Esophagus muscularis mucosa (tissue), 4 donors: ENCODE measurements at regions not wholly inside any gene's neighbourhood (a gene's known extent, or its start where the extent isn't known, plus 50 kb on each side); places are given as distances from the start of the nearest gene placed in this dataset.

Experiments used
- DNase-seq: peaks from one replicate; pipeline ENCODE4 v3.0.0-alpha.2; 2017; ENCODE audit errors: extremely low spot score
- H3K27ac ChIP-seq, 4 donors: fragments of 200-600 bp; sonication (generic); replicated peaks in 1 of 4; 1 replicate in 3 of 4; 2 replicates in 1 of 4; pipeline ENCODE4 v1.5.1; 2016 to 2019; ENCODE audit warnings: mild to moderate bottlenecking in 1 of 4
- H3K27me3 ChIP-seq, 4 donors: fragments of 200-600 bp; sonication (generic); one replicate each; pipeline versions ENCODE4 v1.5.1 to v1.6.0; 2016 to 2019
- H3K36me3 ChIP-seq, 4 donors: fragments of 200-600 bp; sonication (generic); one replicate each; pipeline ENCODE4 v1.5.1; 2016 to 2019
- H3K4me1 ChIP-seq, 4 donors: fragments of 200-600 bp; sonication (generic); one replicate each; pipeline ENCODE4 v1.5.1; 2016 to 2019
- H3K4me3 ChIP-seq, 4 donors: fragments of 200-600 bp; sonication (generic); 1 replicate in 2 of 4; 2 replicates in 2 of 4; pipeline ENCODE4 v1.5.1; 2016 to 2019; ENCODE audit warnings: mild to moderate bottlenecking in 4 of 4, moderate library complexity in 1 of 4
- H3K9me3 ChIP-seq, 4 donors: fragments of 200-600 bp; sonication (generic); 1 replicate in 3 of 4; 2 replicates in 1 of 4; pipeline ENCODE4 v1.5.1; 2016 to 2019
- EP300 ChIP-seq: sonication (generic); formaldehyde crosslinking; IDR thresholded peaks from one replicate; pipeline ENCODE4 v1.6.1; 2017; ENCODE audit warnings: antibody characterized with exemption
- POLR2A ChIP-seq: fragments of 450-650 bp; IDR thresholded peaks from one replicate; pipeline ENCODE4 v1.6.1; 2017; ENCODE audit warnings: antibody characterized with exemption, moderate library complexity, mild to moderate bottlenecking, low read depth
- POLR2AphosphoS5 ChIP-seq, 2 donors: sonication (generic); formaldehyde crosslinking; IDR thresholded peaks; one replicate each; pipeline ENCODE4 v1.6.1; 2017; ENCODE audit warnings: antibody characterized with exemption in 2 of 2
- WGBS: methylation state at CpG from one replicate; pipeline ENCODE4 v1.1.5; 2018; 5-methylcytosine and 5-hydroxymethylcytosine counted together
- intact Hi-C: fragments of 100-400 bp; cut with DNase I; formaldehyde crosslinking; loops from one replicate; pipeline ENCODE4 v1.15.1; 2023
- TF ChIP-seq, protein P1 (sequence below), 3 experiments: fragments of 200-600 bp in 2 of 3; fragments of 450-650 bp in 1 of 3; sonication (generic) in 2 of 3; IDR thresholded peaks; one replicate each; pipeline ENCODE4 v1.5.1; 2017 to 2019; ENCODE audit warnings: antibody characterized with exemption in 3 of 3, mild to moderate bottlenecking in 2 of 3, moderate library complexity in 1 of 3

DNA sequence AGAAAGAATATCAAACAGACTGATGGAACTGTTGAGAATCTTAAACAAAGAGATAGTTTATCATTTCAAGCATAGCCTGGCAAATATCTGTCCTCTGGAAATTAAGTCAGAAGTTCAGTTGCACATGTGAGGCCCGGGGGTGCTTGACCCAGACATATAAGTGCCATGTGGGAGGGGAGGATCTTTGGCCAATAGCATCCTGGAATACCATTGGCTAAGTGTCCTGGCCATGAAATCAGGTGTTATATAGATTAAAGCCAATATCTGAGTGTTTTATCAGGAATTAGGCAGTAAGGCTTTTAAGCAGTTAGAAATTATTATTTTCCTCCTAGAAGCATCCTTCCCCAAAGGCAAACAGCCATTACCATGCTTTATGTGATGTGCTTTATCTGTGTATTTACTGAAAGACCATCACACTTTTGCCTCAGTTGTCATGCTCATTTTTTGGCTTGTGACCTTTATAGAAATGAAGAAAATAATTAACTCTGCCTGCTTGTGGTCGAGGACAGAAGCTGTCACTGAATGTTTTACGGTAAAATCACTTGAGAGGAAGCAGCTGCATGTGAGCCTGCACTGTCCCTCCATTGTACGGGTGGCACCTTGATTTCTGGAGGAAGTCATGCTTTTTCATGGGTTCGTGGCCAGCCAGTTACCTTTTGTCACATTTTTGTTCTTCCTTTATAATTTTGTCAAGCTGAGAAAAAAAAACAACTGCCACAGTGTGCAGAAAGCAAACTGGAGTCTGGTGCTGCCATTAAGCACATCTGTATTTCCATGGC, 259.9 kb upstream of the FMN2 start:
- H3K27me3 ChIP-seq = no peaks in the 10 kb centered on the region
- H3K4me1 ChIP-seq = peaks cover 0 to 22% (median 3%) of the 10 kb centered on the region in 4 donors
- WGBS = 72% methylated on average over 5 of the region's 5 CpGs
- no peaks in the 10 kb centered on the region for H3K9me3 ChIP-seq
- no peak for DNase-seq
- H3K27ac ChIP-seq = no peak overlapping the region
- intact Hi-C loops = no loop called here
- H3K36me3 ChIP-seq = no peaks in the 10 kb centered on the region
- no peak overlapping the region for H3K4me3 ChIP-seq
- TF ChIP-seq, protein P1, sequence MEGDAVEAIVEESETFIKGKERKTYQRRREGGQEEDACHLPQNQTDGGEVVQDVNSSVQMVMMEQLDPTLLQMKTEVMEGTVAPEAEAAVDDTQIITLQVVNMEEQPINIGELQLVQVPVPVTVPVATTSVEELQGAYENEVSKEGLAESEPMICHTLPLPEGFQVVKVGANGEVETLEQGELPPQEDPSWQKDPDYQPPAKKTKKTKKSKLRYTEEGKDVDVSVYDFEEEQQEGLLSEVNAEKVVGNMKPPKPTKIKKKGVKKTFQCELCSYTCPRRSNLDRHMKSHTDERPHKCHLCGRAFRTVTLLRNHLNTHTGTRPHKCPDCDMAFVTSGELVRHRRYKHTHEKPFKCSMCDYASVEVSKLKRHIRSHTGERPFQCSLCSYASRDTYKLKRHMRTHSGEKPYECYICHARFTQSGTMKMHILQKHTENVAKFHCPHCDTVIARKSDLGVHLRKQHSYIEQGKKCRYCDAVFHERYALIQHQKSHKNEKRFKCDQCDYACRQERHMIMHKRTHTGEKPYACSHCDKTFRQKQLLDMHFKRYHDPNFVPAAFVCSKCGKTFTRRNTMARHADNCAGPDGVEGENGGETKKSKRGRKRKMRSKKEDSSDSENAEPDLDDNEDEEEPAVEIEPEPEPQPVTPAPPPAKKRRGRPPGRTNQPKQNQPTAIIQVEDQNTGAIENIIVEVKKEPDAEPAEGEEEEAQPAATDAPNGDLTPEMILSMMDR (IDR thresholded peaks at IDR 0.05) = no peak
- TF ChIP-seq POLR2AphosphoS5 (IDR thresholded peaks at IDR 0.05) (no peak), POLR2A (no peak), EP300 (no peak)

DNA sequence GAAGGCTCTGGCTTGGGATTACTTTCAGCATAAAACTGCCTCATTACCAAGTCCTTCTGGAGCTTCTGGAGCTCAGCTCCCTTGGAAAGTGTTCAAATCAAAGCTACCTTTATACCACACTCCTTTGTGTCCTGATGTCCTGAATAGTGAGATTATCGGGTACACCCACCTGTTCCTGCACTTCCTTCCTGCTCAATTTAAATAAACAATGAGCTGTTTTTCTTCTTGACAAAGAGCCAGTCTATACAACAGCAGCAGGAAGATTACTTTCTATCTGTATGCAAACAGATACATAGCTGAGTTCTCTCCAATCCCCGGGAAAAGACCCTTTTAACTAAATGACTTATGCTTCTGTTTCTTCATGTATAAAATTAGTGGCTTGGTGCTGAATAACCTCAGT, 258.0 kb upstream of the FMN2 start:
- Histone ChIP-seq H3K4me3 (no peak overlapping the region), H3K4me1 (peaks cover 0 to 22% (median 3%) of the 10 kb centered on the region in 4 donors), H3K9me3 (no peaks in the 10 kb centered on the region), H3K27me3 (no peaks in the 10 kb centered on the region), H3K27ac (no peak overlapping the region), H3K36me3 (no peaks in the 10 kb centered on the region)
- no peak for DNase-seq
- intact Hi-C loops = no loop called here
- WGBS = 61% methylated on average over 2 of the region's 2 CpGs
- TF ChIP-seq POLR2A = no peak
- TF ChIP-seq EP300 = no peak
- TF ChIP-seq, protein P1 (IDR thresholded peaks at IDR 0.05) = no peak
- no peak for TF ChIP-seq POLR2AphosphoS5 (IDR thresholded peaks at IDR 0.05)

DNA sequence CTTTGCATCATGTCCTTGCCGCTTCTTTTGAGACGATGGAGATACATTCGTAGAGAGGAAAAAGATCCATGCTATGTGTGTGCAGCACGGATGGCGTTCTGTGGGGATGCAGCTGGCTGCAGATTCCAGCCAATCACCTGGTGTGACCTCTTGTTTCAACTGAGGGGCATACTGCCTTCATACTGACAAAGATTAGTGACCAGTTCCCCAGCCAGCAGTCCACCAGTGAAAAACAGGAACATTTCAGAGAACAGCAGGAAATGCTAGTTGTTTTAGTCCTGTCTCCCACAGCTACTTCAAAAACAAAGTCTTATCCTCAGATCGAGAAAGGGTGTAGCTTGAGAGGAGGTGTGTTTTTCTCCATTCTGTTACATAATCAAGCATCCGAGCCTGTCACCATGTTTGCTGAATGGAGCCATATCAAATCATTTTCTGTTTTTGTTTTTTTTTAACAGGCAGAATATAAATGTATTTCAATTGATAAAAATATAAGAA, 255.7 kb upstream of the FMN2 start:
- H3K4me1 ChIP-seq = peaks cover 0 to 22% (median 3%) of the 10 kb centered on the region in 4 donors
- no peaks in the 10 kb centered on the region for H3K27me3 ChIP-seq
- no peaks in the 10 kb centered on the region for H3K9me3 ChIP-seq
- no peak for TF ChIP-seq POLR2A
- TF ChIP-seq, protein P1 (IDR thresholded peaks at IDR 0.05) = no peak
- no peak for TF ChIP-seq EP300
- TF ChIP-seq POLR2AphosphoS5 (IDR thresholded peaks at IDR 0.05) = no peak
- H3K36me3 ChIP-seq = no peaks in the 10 kb centered on the region
- no peak overlapping the region for H3K4me3 ChIP-seq
- WGBS = 78% methylated on average over 7 of the region's 7 CpGs
- H3K27ac ChIP-seq = no peak overlapping the region
- no peak for DNase-seq
- intact Hi-C loops = no loop called here

DNA sequence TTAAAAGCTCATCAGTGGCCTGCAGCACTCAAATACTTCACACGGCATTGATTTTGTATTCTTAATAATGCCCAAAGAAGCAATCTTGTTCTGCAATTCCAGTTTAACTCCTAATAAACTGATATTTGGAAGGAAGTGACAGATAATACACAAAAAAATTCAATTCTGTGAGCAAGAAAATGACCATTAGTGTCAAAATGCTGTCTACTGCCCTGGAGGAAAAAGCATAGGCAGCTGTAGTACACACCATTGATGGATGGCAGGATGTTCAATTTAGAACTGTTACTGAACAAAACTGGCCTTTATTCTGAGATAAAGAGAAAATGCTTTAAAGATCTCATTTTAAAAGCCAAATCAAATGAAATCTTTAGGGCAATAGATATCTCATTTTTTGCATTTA, 251.3 kb upstream of the FMN2 start:
- intact Hi-C loops = no loop called here
- WGBS = 90% methylated on average over 1 of the region's 1 CpG
- Histone ChIP-seq H3K4me1 (no peaks in the 10 kb centered on the region), H3K36me3 (no peaks in the 10 kb centered on the region), H3K27ac (no peak overlapping the region), H3K27me3 (no peaks in the 10 kb centered on the region), H3K4me3 (no peak overlapping the region), H3K9me3 (no peaks in the 10 kb centered on the region)
- no peak for DNase-seq
- TF ChIP-seq EP300 = no peak
- TF ChIP-seq POLR2AphosphoS5 (IDR thresholded peaks at IDR 0.05) = no peak
- TF ChIP-seq POLR2A = no peak
- TF ChIP-seq, protein P1 (IDR thresholded peaks at IDR 0.05) = no peak
